ENCODE measurements at regions not wholly inside any gene's neighbourhood (a gene's known extent, or its start where the extent isn't known, plus 50 kb on each side); places are given as distances from the start of the nearest gene placed in this dataset.

- H3K4me3 ChIP-seq (ENCODE audit: low read length) = no peak overlapping the region
- TF ChIP-seq ZNF274 (IDR thresholded peaks at IDR 0.05; ENCODE audit: low read depth, low read length) = no peak
Measured at GRCh38 chr10:43728425-43728824, 79.7 kb upstream of the ZNF32 start.

- no peak for TF ChIP-seq ZNF274 (IDR thresholded peaks at IDR 0.05; ENCODE audit: low read depth, low read length)
- H3K4me3 ChIP-seq (ENCODE audit: low read length) = no peak overlapping the region
Measured at GRCh38 chr10:43727935-43728334, 79.3 kb upstream of the ZNF32 start.

GRCh38 chr10:43715334-43715733 is 66.7 kb upstream of the ZNF32 start:
- no peak overlapping the region for H3K4me3 ChIP-seq (ENCODE audit: low read length)
- TF ChIP-seq ZNF274 (IDR thresholded peaks at IDR 0.05; ENCODE audit: low read depth, low read length) = no peak

- no peak overlapping the region for H3K4me3 ChIP-seq (ENCODE audit: low read length)
- no peak for TF ChIP-seq ZNF274 (IDR thresholded peaks at IDR 0.05; ENCODE audit: low read depth, low read length)
Measured at GRCh38 chr10:43712821-43713584, 64.3 kb upstream of the ZNF32 start.

GRCh38 chr10:43710772-43711471 is 62.2 kb upstream of the ZNF32 start:
- no peak for TF ChIP-seq ZNF274 (IDR thresholded peaks at IDR 0.05; ENCODE audit: low read depth, low read length)
- H3K4me3 ChIP-seq (ENCODE audit: low read length) = no peak overlapping the region

- H3K4me3 ChIP-seq (ENCODE audit: low read length) = no peak overlapping the region
- TF ChIP-seq ZNF274 (IDR thresholded peaks at IDR 0.05; ENCODE audit: low read depth, low read length) = no peak
Measured at GRCh38 chr10:43708262-43708661, 59.6 kb upstream of the ZNF32 start.

GRCh38 chr10:43707770-43708169 is 59.1 kb upstream of the ZNF32 start:
- no peak overlapping the region for H3K4me3 ChIP-seq (ENCODE audit: low read length)
- no peak for TF ChIP-seq ZNF274 (IDR thresholded peaks at IDR 0.05; ENCODE audit: low read depth, low read length)

GRCh38 chr10:43706166-43706565 is 57.5 kb upstream of the ZNF32 start:
- TF ChIP-seq ZNF274 (IDR thresholded peaks at IDR 0.05; ENCODE audit: low read depth, low read length) = no peak

GRCh38 chr10:43703286-43703685 is 54.6 kb upstream of the ZNF32 start:
- H3K4me3 ChIP-seq (ENCODE audit: low read length) = no peak overlapping the region
- TF ChIP-seq ZNF274 (IDR thresholded peaks at IDR 0.05; ENCODE audit: low read depth, low read length) = no peak

More at GRCh38 chr10:43706166-43706565, 57.5 kb upstream of the ZNF32 start:
- H3K4me3 ChIP-seq (ENCODE audit: low read length) = no peak overlapping the region

- no peak for TF ChIP-seq ZNF274 (IDR thresholded peaks at IDR 0.05; ENCODE audit: low read depth, low read length)
- no peak overlapping the region for H3K4me3 ChIP-seq (ENCODE audit: low read length)
Measured at GRCh38 chr10:43702936-43703281, 54.2 kb upstream of the ZNF32 start.

- no peak for TF ChIP-seq ZNF274 (IDR thresholded peaks at IDR 0.05; ENCODE audit: low read depth, low read length)
- H3K4me3 ChIP-seq (ENCODE audit: low read length) = no peak overlapping the region
Measured at GRCh38 chr10:43702213-43702935, 53.7 kb upstream of the ZNF32 start.

- TF ChIP-seq ZNF274 (IDR thresholded peaks at IDR 0.05; ENCODE audit: low read depth, low read length) = no peak
- H3K4me3 ChIP-seq (ENCODE audit: low read length) = no peak overlapping the region
Measured at GRCh38 chr10:43701295-43701694, 52.6 kb upstream of the ZNF32 start.

GRCh38 chr10:43700306-43700705 is 51.6 kb upstream of the ZNF32 start:
- H3K4me3 ChIP-seq (ENCODE audit: low read length) = no peak overlapping the region
- TF ChIP-seq ZNF274 (IDR thresholded peaks at IDR 0.05; ENCODE audit: low read depth, low read length) = no peak

GRCh38 chr10:43699516-43699915 is 50.8 kb upstream of the ZNF32 start:
- no peak overlapping the region for H3K4me3 ChIP-seq (ENCODE audit: low read length)
- no peak for TF ChIP-seq ZNF274 (IDR thresholded peaks at IDR 0.05; ENCODE audit: low read depth, low read length)

Measured in GM08714 (cell line).